AG04450 (cell line): ENCODE measurements at regions not wholly inside any gene's neighbourhood (a gene's known extent, or its start where the extent isn't known, plus 50 kb on each side); places are given as distances from the start of the nearest gene placed in this dataset.

Experiments used
- CTCF ChIA-PET: fragments of 300-600, 350-600 bp; formaldehyde crosslinking; extraction: SDS; loops from one replicate; lab custom pipeline; 2022; ENCODE audit warnings: antibody characterized with exemption, inconsistent platforms; lab: Charles Lee
- POLR2A ChIA-PET: fragments of 350-600 bp; formaldehyde crosslinking; extraction: SDS; loops from one replicate; lab custom pipeline; 2021; ENCODE audit warnings: antibody characterized with exemption, inconsistent platforms; lab: Yijun Ruan, JAX
- DNase-seq: peaks from one replicate; pipeline ENCODE4 v3.0.0-alpha.2; 2011; ENCODE audit warnings: low read depth, low spot score
- H3K27ac ChIP-seq: one replicate; pipeline ENCODE4 v1.5.1; 2012; ENCODE audit warnings: low read depth, low read length, control low read depth
- H3K27me3 ChIP-seq: one replicate; pipeline ENCODE4 v1.6.0; 2012; ENCODE audit warnings: low read length; ENCODE audit not compliant: control insufficient read depth, insufficient read depth
- H3K4me3 ChIP-seq: 2 replicates; pipeline ENCODE4 v1.5.1; 2011; ENCODE audit warnings: mild to moderate bottlenecking, low read depth, low read length, control low read depth
- H3K9me3 ChIP-seq: 2 replicates; pipeline ENCODE4 v1.5.1; 2012; ENCODE audit warnings: low read length; ENCODE audit not compliant: control insufficient read depth, insufficient read depth
- TF ChIP-seq, protein P1 (sequence below): IDR thresholded peaks from 2 replicates; pipeline ENCODE4 v1.5.1; 2011; ENCODE audit warnings: low read depth, low read length, control low read depth, inconsistent platforms

DNA sequence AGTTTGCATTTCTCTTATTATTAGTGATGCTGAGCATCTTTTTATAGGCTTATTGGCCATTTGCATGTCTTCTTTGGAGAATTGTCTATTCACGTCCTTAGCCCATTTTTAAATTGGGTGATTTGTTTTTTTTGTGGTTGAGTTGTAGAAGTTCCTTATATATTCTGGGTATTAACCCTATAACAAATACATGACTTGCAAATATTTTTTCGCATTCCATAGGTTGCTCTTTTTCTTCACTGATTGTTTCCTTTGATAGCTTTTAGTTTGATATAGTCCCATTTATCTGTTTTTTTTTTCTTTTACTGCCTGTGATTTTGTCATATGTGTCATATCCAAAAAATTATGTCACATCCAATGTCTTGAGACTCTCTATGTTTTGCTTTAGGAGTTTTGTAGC is 243.6 kb downstream of the GPD2 start:
- no peak overlapping the region for H3K27ac ChIP-seq
- no peaks in the 10 kb centered on the region for H3K9me3 ChIP-seq
- H3K27me3 ChIP-seq = no peaks in the 10 kb centered on the region
- no peak for DNase-seq
- TF ChIP-seq, protein P1, sequence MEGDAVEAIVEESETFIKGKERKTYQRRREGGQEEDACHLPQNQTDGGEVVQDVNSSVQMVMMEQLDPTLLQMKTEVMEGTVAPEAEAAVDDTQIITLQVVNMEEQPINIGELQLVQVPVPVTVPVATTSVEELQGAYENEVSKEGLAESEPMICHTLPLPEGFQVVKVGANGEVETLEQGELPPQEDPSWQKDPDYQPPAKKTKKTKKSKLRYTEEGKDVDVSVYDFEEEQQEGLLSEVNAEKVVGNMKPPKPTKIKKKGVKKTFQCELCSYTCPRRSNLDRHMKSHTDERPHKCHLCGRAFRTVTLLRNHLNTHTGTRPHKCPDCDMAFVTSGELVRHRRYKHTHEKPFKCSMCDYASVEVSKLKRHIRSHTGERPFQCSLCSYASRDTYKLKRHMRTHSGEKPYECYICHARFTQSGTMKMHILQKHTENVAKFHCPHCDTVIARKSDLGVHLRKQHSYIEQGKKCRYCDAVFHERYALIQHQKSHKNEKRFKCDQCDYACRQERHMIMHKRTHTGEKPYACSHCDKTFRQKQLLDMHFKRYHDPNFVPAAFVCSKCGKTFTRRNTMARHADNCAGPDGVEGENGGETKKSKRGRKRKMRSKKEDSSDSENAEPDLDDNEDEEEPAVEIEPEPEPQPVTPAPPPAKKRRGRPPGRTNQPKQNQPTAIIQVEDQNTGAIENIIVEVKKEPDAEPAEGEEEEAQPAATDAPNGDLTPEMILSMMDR = no peak
- CTCF ChIA-PET = interaction anchor here (0.5 kb wide), 1 partner anchor 22 kb away, joined by 3 read pairs; no protein-coding TSS in a partner anchor
- no peak overlapping the region for H3K4me3 ChIP-seq
- POLR2A ChIA-PET = no interaction called here

DNA sequence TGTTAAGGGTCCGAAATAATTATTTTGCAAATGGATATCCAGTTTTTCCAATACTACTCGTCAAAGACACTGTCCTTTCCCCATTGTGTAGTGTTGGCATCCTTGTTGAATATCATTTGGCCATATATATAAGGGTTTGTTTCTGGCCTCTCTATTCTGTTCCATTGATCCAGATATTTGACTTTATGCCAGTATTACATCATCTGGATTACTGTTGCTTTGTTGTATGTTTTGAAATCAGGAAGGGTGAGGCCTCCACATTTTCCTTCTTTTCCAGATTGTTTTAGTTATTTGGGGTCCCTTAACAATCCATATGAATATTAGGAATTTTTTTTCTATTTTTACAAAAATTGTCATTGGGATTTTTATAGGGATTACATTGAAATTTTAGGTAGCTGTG is 244.1 kb downstream of the GPD2 start:
- DNase-seq = no peak
- Histone ChIP-seq H3K9me3 (no peaks in the 10 kb centered on the region), H3K27me3 (no peaks in the 10 kb centered on the region), H3K27ac (no peak overlapping the region), H3K4me3 (no peak overlapping the region)
- CTCF ChIA-PET = no interaction called here
- TF ChIP-seq, protein P1 = no peak
- POLR2A ChIA-PET = no interaction called here

DNA sequence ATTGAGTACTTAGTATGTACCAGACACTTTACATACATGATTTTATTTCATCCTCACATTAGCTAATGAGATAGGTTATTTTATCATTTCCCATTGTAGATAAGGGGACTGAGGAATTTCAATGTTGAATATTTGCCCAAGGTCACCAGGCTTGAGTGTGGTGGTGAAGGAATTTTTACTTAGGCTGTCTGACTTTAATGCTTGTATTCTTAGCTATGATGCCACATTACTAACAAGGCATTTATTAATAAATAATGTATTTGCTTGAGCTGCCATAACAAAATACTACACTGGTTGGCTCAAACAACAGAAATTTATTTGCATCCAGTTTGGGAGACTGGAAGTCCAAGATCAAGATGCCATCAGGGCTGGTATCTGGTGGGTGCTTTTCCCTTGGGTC is 250.9 kb downstream of the GPD2 start:
- H3K27ac ChIP-seq = no peak overlapping the region
- CTCF ChIA-PET = no interaction called here
- H3K9me3 ChIP-seq = no peaks in the 10 kb centered on the region
- no peak overlapping the region for H3K4me3 ChIP-seq
- H3K27me3 ChIP-seq = no peaks in the 10 kb centered on the region
- POLR2A ChIA-PET = no interaction called here
- DNase-seq = no peak
- TF ChIP-seq, protein P1 = no peak

DNA sequence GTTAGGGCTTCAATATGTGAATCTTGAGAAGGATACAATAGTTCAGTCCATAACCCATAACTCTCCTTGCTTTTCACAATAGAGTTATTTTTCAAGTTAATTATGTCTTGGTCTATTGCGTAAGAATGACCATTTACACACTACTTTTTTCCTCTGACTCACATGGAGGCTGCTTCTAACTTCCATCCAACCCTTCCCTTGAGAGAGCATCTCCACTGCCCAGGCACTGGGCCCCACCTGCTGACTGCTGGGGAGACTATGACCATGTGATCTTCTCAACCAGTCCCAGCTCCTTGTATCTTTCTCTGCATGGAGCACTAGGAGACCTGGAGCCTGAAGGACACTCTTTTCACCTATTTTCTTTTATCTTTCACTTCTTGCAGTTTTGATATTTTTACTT is 251.5 kb downstream of the GPD2 start:
- CTCF ChIA-PET = no interaction called here
- TF ChIP-seq, protein P1 = no peak
- POLR2A ChIA-PET = no interaction called here
- no peak overlapping the region for H3K4me3 ChIP-seq
- no peaks in the 10 kb centered on the region for H3K9me3 ChIP-seq
- no peak for DNase-seq
- no peak overlapping the region for H3K27ac ChIP-seq
- no peaks in the 10 kb centered on the region for H3K27me3 ChIP-seq

DNA sequence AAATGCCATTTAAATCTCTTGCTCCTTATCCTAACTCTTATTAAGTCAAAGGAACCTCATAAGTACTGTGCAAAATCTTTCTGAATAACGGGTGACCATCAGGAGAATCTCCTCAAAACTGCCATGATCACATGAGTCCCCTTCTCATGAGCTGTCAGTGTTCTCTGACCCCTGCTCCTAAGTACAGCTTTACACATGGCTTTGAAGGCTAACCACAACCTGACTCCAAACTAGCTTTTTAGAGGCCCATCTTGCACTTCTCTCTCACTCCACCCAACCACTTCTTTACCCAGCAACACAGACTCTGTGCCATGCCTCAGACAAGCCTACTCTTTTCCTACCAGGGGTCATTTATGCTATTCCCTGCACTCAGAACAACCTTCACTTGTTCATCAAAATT is 253.8 kb downstream of the GPD2 start:
- POLR2A ChIA-PET = no interaction called here
- TF ChIP-seq, protein P1 = no peak
- H3K27ac ChIP-seq = no peak overlapping the region
- CTCF ChIA-PET = interaction anchor here (0.6 kb wide), 1 partner anchor 78 kb away, joined by 3 read pairs; no protein-coding TSS in a partner anchor
- H3K27me3 ChIP-seq = no peaks in the 10 kb centered on the region
- DNase-seq = no peak
- no peaks in the 10 kb centered on the region for H3K9me3 ChIP-seq
- H3K4me3 ChIP-seq = no peak overlapping the region
